ENCODE measurements at regions not wholly inside any gene's neighbourhood (a gene's known extent, or its start where the extent isn't known, plus 50 kb on each side); places are given as distances from the start of the nearest gene placed in this dataset.

- Histone ChIP-seq H3K27ac (no peak overlapping the region), H3K9me3 (ENCODE audit: low read depth) (no peaks in the 10 kb centered on the region), H3K4me2 (no peak overlapping the region), H3K36me3 (replicated peaks; ENCODE audit: insufficient read depth, low read depth) (no peaks in the 10 kb centered on the region), H3K4me3 (no peak overlapping the region), H3K79me2 (no peaks in the 10 kb centered on the region), H3K9me2 (replicated peaks; ENCODE audit: insufficient read depth) (no peaks in the 10 kb centered on the region), H3K27me3 (no peaks in the 10 kb centered on the region), H4K20me1 (ENCODE audit: insufficient read depth, poor library complexity, severe bottlenecking) (no peaks in the 10 kb centered on the region), H2AFZ (no peak overlapping the region), H3K4me1 (ENCODE audit: insufficient read depth) (peaks cover 6% of the 10 kb centered on the region)
- 90% methylated on average over 2 of the region's 2 CpGs for WGBS (ENCODE audit: low lambda C conversion rate, missing lambda C conversion rate)
- DNase-seq (ENCODE audit: low spot score): no peak
- TF ChIP-seq CTCF (IDR thresholded peaks at IDR 0.05; ENCODE audit: poor library complexity) (no peak), EZH2 (IDR thresholded peaks at IDR 0.05; ENCODE audit: borderline replicate concordance) (no peak), EZH2phosphoT487 (IDR thresholded peaks at IDR 0.05; ENCODE audit: low read depth, severe bottlenecking, unreplicated experiment) (no peak)
Observed at GRCh38 chr10:4775808-4776207, 50.2 kb upstream of the AKR1E2 start.

DNA sequence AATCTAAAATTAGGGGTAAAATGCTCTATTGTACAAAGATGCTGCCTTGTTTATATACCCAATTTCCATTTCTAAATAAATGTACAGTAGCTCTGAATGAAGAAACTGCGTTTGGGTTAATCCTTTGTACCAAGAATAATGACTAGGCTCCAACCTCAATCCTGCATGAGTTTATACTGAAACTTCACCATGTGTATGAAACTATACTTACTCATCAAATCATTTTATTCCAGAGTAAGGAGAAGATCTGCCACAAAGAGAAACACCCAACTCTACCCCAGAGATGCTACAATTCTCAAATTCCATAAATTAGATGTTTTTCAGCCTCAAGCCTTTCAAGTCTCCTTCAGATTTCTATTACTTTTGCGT, 53.8 kb upstream of the AKR1E2 start:
- Histone ChIP-seq H2AFZ (no peak overlapping the region), H3K79me2 (no peaks in the 10 kb centered on the region), H3K4me2 (no peak overlapping the region), H3K9me3 (ENCODE audit: low read depth) (no peaks in the 10 kb centered on the region), H3K36me3 (replicated peaks; ENCODE audit: insufficient read depth, low read depth) (no peaks in the 10 kb centered on the region), H3K27ac (no peak overlapping the region), H3K4me3 (no peak overlapping the region), H3K9me2 (replicated peaks; ENCODE audit: insufficient read depth) (no peaks in the 10 kb centered on the region), H3K4me1 (ENCODE audit: insufficient read depth) (peaks cover 6% of the 10 kb centered on the region), H3K27me3 (no peaks in the 10 kb centered on the region), H4K20me1 (ENCODE audit: insufficient read depth, poor library complexity, severe bottlenecking) (no peaks in the 10 kb centered on the region)
- TF ChIP-seq EZH2phosphoT487 (IDR thresholded peaks at IDR 0.05; ENCODE audit: low read depth, severe bottlenecking, unreplicated experiment) (no peak), EZH2 (IDR thresholded peaks at IDR 0.05; ENCODE audit: borderline replicate concordance) (no peak), CTCF (IDR thresholded peaks at IDR 0.05; ENCODE audit: poor library complexity) (no peak)
- WGBS (ENCODE audit: low lambda C conversion rate, missing lambda C conversion rate): 83% methylated on average over 2 of the region's 2 CpGs
- DNase-seq (ENCODE audit: low spot score): no peak

- Histone ChIP-seq H2AFZ (no peak overlapping the region), H3K4me1 (ENCODE audit: insufficient read depth) (peaks cover 8% of the 10 kb centered on the region), H4K20me1 (ENCODE audit: insufficient read depth, poor library complexity, severe bottlenecking) (no peaks in the 10 kb centered on the region), H3K4me2 (no peak overlapping the region), H3K79me2 (no peaks in the 10 kb centered on the region), H3K9me2 (replicated peaks; ENCODE audit: insufficient read depth) (no peaks in the 10 kb centered on the region), H3K4me3 (no peak overlapping the region), H3K9me3 (ENCODE audit: low read depth) (no peaks in the 10 kb centered on the region), H3K27ac (no peak overlapping the region), H3K27me3 (no peaks in the 10 kb centered on the region), H3K36me3 (replicated peaks; ENCODE audit: insufficient read depth, low read depth) (no peaks in the 10 kb centered on the region)
- no peak for DNase-seq (ENCODE audit: low spot score)
- WGBS (ENCODE audit: low lambda C conversion rate, missing lambda C conversion rate): 90% methylated on average over 5 of the region's 5 CpGs
- TF ChIP-seq CTCF (IDR thresholded peaks at IDR 0.05; ENCODE audit: poor library complexity): no peak
- TF ChIP-seq EZH2phosphoT487 (IDR thresholded peaks at IDR 0.05; ENCODE audit: low read depth, severe bottlenecking, unreplicated experiment): no peak
- TF ChIP-seq EZH2 (IDR thresholded peaks at IDR 0.05; ENCODE audit: borderline replicate concordance): no peak
Observed at GRCh38 chr10:4771554-4772201, 54.3 kb upstream of the AKR1E2 start.
